DMS153 (cell line): ENCODE measurements at regions not wholly inside any gene's neighbourhood (a gene's known extent, or its start where the extent isn't known, plus 50 kb on each side); places are given as distances from the start of the nearest gene placed in this dataset.
"Not testable (repeated sequence)": the region's sequence is repeated elsewhere in the genome, so short reads cannot be mapped to it uniquely, and the experiment has no call there.

ENCODE experiments used
- DNase-seq: peaks from one replicate; lab custom pipeline; 2025; lab: John Stamatoyannopoulos, UW

DNA sequence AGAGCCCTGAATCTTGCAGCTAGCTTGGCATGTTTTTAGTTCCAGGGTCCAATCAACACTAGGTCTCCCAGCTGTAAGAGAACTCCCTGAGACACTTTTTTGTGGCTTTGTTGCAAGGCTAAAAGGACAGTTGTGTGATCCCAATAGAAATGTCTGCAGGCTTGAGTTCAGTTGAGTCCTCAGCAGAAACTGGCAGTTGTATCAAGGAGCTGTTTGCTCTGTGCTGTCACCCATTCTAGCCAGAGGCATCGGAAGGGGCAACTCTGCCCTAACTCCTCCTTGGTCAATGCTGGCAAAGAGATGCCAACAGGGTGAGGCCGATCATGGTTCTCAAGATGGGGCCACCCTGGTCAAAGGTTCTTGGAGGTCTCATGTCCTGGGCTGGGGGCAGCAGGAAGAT, 224.1 kb downstream of the BUB3 start:
- DNase-seq, result no peak

DNA sequence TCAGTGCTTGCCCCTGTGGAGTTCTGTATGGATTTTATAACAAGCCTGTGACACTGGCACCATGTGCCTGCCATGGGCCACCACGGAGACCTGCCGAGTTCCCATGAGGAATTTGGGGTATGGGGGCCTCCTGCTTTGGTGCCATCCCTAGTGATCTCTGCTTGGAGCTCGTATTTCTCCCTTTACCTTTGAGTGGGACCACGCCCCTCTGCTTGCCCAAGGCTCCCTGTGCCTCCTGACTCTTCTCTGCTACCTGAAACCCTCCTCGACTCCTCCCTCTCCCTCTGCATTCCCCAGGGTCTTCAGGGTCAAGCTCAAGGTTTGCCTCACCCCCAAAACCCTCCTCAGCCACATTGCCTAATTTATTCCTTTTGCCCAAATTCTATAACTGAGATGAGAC, 225.0 kb downstream of the BUB3 start:
- no peak for DNase-seq

DNA sequence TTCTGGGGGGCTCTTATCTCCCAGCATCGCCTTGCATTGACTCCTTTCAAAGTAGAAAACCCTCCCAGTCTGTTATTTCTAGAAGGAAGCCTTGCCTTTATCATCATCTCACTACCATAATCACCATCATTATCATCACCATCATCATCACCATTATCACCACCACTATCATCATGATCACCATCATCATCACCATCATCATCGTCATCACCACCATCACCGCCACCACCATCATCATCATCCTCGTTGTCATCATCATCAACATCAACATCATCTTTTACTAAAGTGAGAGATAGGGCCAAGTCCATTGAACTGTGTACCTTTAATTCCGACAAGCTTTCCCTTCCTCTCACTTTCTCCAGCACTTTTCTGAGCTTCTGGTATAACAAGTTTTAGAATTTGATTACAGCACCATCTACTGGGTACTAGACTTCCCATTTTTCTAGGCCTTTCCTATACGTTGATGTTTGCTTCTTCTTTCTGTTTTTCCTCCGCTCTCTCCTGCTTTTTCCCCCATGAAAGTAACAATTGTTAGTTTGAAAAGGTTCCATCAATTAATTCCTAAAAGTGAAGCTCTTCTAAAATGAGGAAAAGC, 226.4 kb downstream of the BUB3 start:
- DNase-seq, result peak; percentile 14

DNA sequence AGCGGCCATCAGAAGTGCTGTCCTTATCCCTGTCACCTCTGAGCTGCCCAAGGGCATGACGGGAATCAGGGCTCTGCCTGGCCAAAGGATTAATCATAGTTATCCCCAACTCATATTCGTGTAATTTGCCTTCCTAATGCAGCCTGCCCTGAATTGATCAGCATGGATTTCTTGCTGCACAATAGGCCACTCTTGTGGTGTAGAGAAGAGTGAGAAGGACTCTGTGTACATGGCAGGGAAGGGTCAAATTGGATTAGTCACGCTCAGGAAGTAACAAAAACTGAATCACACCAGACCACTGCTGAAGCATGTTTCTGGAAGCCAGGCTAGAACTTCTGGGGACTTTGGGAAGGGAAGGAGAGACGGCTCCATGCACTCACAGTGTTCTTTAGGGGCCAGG, 227.0 kb downstream of the BUB3 start:
- DNase-seq, result no peak

DNA sequence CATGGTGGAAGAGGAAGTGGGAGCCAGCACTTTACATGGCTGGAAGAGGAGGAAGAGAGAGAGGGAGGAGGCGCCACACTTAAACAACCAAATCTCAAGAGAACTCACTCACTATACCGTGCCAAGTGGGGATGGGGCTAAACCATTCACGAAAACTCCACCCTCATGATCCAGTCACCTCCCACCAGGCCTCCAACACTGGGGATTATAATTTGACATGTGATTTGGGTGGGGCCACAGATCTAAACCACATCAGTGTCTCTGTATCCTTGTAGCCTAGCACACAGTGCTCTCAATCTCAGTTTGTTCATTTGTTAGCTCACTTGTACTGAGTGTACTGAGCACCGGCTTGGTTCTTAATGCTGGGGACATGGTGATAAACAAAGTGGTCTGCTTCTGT, 228.3 kb downstream of the BUB3 start:
- no peak for DNase-seq

DNA sequence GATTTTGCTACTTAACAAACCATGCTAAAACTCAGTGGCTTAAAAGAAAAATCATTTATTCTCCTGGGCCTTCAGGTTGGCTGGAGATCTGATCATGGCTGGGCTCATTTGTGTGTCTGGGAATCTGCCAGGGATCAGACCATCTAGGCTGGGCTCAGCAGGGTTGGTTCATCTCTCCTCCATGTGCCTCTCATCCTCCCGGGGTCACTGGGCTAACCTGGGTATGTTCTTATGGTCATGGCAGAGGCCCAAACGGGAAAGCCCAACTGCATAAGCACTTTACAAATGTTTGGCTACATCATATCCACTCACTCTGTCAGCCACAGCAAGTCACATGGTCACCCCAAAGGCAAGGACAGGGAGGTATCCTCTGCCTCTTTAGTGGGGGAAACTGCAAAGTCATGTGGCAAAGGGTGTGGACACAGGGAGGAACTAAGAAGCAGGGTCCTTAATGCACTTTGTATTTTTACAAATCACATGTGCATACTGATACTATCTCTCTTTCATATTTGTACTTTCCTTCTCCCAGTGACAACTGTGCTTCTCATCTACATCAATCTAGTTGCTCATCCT, 231.4 kb downstream of the BUB3 start:
- no peak for DNase-seq

DNA sequence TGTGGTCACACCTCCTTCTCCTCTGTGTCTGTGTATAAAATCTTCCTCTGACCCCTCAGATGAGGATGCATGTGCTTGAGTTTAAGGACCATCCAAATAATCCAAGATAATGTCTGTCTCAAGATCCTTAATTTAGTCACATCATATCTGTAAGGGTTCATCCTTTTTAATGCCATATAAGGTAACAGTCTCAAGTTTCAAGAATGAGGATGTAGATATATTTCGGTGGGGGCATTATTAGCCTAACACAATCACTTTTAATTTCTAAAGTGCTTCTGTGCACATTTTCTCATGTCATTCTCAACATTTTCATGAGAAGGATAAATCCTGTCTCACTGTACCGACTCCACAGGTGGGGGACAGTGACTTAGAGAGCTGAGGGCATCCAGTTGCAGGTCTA, 235.3 kb downstream of the BUB3 start:
- no peak for DNase-seq

DNA sequence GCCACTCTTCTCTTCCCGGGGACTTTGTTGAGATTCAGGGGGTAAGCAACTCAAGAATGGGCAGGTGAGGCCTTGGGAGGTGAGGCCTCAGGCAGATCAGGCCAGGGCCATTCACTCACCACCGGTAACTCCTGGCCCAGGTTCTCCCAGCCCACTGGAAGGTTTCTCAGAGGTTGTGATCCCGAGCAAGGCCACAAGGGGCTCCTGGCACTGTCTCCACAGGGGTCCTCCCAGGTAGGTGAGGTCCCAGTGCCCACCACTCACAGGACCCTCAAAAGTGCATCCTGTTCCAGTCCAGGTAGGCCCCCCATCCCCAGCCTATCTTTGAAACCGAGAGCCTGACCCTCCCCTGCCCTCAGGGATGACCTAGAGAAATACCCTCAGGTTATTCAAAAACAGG, 236.1 kb downstream of the BUB3 start:
- no peak for DNase-seq

DNA sequence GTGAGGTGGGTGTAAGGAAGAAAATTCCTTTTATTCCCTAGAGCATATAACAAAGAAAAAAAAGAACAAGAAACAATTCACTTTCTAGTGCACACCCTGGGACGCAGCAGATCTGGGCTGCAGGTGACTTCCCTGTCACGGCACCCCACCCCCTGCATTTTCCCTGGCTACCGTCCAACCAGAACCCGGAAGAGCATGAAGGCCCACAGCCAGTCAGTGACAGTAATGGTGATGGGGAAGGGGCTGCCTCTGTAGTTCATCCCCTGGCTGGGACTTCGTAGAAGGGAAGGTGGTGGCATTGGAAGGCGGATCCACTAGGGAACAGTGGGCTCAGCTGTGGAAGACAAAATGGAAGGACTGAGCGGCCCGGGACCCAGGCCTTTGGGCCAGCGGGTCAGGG, 236.7 kb downstream of the BUB3 start:
- no peak for DNase-seq

DNA sequence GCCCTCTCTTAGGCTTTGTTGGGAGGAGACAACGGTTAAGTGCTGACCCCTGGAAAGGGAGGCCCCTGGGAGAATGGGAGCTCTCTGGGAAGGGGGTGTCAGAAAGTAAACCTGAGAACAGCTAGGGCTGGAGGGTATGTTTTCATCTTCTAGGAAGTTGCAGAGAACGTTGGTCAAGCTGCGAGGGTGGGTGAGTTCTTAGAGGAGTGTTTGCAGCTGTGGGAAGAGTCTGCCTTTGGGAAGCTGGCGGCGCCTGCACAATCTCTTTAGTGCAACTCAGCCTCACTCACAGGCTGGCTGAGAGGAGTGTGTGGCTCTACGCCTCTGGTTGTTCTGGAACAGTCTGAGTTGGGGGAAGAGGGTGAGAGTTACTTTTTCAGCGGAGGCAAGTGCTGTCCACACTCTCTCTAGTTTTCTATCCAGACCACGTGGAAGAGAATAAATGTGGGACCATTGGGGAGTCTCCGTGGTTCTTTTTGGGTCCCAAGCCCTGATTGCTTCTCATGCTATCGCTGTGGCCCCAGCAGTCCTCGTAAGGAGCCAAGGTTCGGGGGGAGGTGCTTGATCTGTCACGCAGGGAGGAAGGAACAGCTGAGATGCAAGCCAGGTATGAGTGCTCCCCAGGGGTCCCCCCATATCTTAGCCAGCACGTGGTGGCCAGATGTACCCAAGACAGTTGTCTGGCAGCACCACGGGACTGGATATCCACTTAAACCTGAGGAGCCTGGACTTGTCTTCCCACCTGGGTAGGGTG, 237.2 kb downstream of the BUB3 start:
- DNase-seq, result no peak

DNA sequence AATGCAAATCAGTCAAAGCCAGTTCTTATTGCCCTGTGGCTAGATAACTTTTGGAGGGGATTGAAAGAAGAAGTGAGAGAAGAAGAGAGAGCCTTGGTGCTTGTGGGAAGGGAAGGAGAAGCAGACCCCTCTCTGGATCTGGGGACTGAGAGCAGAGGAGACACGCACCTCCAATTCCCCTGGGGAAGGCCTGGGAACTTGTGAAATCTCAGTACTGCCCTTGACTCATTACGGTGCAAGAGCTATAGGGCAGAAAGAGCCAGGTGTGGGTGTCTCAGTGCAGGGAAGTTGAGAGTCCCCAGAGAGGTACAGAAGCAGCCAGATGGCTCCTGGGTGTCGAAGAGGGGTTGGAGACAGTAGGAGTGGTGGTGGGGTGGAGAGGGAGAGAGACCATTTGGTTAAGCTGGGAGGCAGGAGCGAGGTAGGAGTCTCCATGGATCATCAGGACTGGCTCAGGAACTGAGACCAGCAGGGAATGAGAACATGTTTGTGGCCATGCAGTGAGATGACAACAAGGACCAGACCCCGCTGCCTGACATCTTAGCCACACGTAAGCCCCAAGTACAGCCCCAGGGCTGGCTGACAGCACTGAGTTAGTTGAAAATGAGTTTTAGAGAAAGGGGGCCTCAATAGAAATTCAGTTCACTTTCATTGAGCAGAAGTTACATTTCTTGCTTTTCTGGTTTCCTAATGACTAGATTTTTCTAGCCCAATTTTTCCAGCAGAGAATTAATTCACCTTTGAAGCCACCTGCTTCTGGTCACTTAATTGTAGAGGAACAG, 238.2 kb downstream of the BUB3 start:
- no peak for DNase-seq

DNA sequence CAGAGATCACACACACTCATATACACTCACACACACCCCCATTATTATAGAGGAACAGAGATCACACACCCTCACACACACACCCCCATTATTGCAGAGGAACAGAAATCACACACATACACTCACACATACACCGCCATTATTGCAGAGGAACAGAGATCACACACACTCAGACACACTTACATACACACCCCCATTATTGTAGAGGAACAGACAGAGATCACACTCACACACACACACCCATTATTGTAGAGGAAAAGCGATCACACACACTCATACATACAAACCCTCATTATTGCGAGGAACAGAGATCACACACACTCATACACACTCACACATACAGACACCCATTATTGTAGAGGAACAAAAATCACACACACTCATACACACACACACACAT, 239.0 kb downstream of the BUB3 start:
- no peak for DNase-seq

DNA sequence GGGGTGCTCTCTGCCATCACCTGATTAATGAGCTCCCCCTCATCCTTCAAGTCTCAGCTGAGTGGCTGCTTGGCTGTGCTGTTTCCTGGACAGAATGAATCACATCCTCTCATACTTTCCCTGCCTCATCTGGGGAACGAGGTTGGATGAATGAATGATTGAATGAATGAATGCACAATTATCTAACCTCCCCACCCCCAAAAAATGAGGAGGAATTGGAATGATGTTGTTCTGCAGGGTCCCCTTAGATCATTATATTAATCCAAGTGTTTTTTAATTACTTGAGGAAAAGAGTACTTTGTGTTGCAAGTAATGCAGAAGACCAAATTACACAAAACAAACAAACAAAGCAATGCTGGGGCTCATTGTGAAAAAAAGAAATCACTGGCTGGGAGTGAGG, 240.2 kb downstream of the BUB3 start:
- no peak for DNase-seq

DNA sequence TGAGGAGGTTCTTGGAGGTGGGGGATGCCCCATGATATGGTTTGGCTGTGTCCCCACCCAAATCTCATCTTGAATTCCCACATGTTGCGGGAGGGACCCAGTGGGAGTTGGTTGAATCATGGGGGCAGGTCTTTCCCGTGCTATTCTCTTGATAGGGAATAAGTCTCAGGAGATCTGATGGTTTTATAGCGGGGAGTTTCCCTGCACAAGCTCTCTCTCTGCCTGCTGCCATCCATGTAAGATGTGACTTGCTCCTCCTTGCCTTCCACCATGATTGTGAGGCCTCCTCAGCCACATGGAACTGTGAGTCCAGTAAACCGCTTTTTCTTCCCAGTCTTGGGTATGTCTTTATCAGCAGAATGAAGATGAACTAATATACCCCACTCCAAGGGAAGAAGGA, 241.0 kb downstream of the BUB3 start:
- not testable (repeated sequence) for DNase-seq

DNA sequence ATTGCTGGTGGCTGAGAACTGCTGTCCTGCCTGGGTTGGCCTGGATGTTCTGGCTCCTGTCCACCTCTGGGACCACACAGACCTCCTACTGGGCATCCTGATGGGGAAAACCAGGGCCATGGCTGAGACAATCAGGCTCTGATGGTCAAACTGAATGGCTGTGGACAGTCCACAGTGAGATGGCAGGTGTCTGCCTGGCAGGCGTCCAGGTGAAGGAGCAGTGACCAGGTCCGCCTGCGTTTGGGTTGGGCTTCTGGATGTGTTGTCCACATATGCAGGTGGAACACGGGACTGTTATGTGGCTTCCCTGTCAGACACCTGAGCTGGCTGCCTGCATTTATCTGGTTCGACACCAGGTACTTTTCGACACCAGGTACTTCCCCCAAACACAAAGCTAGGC, 241.7 kb downstream of the BUB3 start:
- no peak for DNase-seq

DNA sequence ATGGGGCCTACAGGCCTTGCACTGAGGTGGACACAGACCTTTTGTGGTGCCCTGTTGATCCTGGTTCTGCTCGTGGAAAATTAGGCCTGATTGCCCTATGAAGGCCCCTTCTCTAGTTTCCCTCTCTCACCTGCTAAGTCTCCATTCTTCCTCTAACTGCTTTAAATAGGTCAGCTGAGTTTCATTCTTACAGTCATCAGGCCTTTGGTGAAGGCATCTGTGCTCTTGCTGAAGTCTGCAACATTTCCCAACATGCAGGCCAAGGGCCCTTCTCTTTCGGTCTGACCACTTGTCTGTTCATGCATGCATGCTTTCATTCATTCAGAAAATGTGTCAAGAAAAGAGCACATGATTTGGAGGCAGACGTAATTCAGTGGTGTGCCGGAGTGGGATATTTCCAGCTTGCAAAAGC, 244.0 kb downstream of the BUB3 start:
- DNase-seq, result no peak

DNA sequence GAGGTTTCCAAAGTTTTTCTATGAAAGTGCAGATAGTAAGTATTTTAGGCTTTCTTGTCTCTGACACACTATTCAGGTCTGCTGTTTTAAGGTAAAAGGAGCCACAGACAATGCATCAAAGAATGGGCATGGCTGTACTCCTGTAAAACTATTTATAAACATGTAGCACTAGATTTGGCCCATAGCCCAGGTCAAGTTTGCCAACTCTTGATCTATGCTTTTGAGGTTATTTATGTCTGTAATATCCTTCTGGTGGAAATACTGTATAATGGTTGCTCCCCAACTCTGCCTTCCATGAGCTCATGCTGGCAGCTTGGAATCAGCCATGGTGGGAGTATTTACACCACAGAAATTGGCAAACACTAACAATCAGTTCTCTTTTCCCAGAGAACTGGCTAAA, 244.6 kb downstream of the BUB3 start:
- DNase-seq, result no peak

DNA sequence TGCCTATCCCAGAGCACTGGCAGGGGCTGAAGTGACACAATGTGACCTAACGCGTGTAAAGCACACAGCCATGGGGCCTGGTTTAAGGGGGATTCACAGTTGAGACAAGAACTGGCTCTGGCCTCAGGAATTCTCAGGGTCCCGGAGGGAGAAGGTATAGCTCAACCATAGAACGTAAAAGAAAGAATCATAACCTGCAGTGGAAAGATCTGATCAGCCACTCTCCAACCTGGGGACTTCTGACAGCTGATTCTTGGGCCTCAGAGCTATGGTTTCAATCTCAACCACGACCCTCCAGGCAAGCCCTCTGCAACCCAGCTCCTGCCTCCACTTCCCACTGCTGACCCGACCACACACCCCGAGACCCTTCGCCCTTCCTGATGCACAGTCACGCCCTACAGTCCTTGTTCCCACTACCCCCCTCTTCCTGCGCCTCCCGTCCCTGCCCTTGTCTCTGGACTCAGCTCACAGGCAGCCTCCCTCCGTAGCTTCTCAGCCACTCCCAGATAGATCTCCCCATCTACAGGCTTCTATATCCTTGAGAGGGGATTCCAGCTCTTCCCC, 245.2 kb downstream of the BUB3 start:
- no peak for DNase-seq

DNA sequence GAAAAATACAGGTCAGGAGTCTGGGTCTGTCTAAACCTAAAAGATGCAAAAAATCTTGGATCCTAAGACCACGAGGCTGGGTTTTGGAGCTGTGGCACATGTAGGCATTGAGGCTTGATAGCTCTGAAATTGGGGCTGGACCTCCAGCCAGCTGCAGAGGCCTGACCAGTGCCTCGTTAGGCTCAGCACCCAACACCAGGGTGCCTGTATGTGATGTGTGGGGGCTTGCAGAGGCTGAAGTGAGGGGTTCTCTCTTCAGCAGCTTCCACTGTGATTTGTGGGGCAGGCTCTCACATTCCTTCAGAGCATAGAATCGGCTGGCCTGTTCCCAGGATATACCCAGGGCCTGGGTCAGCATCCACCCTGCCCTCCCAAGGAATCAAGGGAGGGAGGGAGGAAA, 247.8 kb downstream of the BUB3 start:
- no peak for DNase-seq

DNA sequence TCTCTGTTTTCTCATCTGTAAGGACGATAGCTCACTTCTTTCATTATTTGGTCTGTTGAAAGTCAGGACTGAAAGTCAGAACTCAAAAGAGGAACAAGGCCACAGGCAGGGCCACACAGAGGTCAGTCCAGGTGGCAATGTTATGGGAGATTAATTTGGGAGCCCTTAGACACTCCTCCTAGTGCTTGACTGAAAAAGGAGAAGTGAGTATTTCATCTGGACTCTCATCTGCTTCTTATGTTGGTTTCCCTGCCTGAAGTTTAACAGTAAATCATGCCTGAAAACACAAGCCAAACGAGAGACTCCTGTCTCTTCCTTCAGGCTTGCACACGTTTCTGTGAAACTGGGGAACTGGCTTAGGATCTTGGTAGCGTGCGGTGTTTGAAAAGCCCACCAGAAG, 248.5 kb downstream of the BUB3 start:
- DNase-seq, result no peak

DNA sequence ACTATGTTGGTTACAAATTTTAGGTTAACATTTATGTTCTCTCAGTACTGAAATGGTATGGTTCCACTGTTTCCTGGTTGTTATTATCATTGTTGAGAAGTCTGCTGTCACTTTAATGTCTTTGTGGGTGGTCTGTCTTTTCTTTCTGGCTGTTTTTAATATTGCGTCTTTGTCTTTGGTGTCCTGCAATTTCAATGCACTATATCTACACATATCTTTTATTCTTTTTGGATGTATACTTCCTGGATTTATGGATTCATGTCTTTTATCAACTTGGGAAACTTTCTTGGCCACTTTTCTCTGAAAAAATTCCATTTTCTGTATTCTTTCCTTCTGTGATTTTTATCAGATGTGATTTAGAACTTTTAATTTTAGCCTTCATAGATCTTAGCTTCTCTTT, 250.2 kb downstream of the BUB3 start:
- no peak for DNase-seq

DNA sequence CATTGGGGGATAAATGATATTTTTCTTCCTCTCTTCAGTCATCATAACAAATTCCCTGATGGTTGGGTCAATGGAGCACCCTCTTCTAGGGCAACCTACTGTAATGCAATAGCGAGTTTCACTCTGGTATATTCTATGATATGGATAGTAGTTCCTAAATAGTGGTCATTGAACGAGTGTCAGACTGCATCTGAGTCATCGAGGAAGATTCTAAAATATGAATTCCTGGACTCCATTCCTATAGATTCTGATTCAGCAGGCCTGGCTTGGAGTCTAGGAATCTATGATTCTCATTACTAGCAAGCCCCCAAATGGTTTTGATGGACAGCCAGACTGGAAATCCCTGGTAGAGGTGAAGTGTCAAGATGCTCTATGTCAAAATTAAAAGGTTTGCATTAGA, 254.5 kb downstream of the BUB3 start:
- no peak for DNase-seq

DNA sequence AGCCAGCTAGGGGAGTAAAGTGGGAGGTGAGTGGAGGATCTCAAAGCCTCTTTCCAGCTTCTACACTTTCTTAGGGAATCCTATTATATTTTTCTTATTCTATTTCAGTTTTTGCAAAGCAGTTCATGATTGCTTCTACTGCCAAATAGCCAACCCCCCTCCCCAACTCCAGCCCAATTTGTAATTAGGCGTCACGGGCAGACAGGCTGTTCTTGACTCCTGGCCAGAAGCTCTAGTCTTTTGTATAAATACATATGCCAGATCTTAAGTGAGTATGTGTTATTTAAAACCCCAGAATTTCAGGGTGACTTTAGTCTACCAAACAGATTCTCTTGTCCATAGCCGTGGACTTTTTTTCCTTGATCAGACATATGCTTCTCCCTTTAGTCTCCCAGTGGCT, 255.2 kb downstream of the BUB3 start:
- DNase-seq, result no peak
